Loucy (cell line): ENCODE measurements at regions not wholly inside any gene's neighbourhood (a gene's known extent, or its start where the extent isn't known, plus 50 kb on each side); places are given as distances from the start of the nearest gene placed in this dataset.

Experiments
- CTCF ChIP-seq: fragments of 200-600 bp; sonication (generic); conservative IDR thresholded peaks from 2 replicates; pipeline ENCODE4 v1.5.1; 2014; ENCODE audit warnings: mild to moderate bottlenecking, antibody characterized with exemption, low read length
- EZH2phosphoT487 ChIP-seq: fragments of 200-600 bp; IDR thresholded peaks from 2 replicates; pipeline ENCODE4 v1.6.1; 2018; ENCODE audit warnings: antibody characterized with exemption, mild to moderate bottlenecking, moderate library complexity, borderline replicate concordance

GRCh38 chr3:72313308-72313707 is 528.4 kb upstream of the PROK2 start:
- TF ChIP-seq CTCF = no peak
- TF ChIP-seq EZH2phosphoT487 = no peak
